Endodermal cell (in vitro differentiated cells): ENCODE measurements at regions not wholly inside any gene's neighbourhood (a gene's known extent, or its start where the extent isn't known, plus 50 kb on each side); places are given as distances from the start of the nearest gene placed in this dataset.

Source experiments
- DNase-seq: peaks from one replicate; pipeline ENCODE4 v3.0.0-alpha.2; 2017
- H3K27ac ChIP-seq: 2 replicates; pipeline ENCODE4 v1.5.1; 2013; ENCODE audit warnings: mild to moderate bottlenecking, low read depth, low read length, moderate library complexity
- H3K27me3 ChIP-seq: 2 replicates; pipeline ENCODE4 v1.6.1; 2013; ENCODE audit warnings: mild to moderate bottlenecking, low read length, moderate library complexity; ENCODE audit not compliant: insufficient read depth, control insufficient read depth, poor library complexity, severe bottlenecking
- H3K36me3 ChIP-seq: 2 replicates; pipeline ENCODE4 v1.7.0; 2013; ENCODE audit warnings: mild to moderate bottlenecking, low read length, moderate library complexity; ENCODE audit not compliant: control insufficient read depth, insufficient read depth
- H3K4me1 ChIP-seq: one replicate; pipeline ENCODE4 v1.7.0; 2013; ENCODE audit warnings: low read length; ENCODE audit not compliant: control insufficient read depth, insufficient read depth
- H3K4me3 ChIP-seq: 2 replicates; pipeline ENCODE4 v1.5.1; 2013; ENCODE audit warnings: mild to moderate bottlenecking, low read length, moderate library complexity
- H3K9ac ChIP-seq: 2 replicates; pipeline ENCODE4 v1.6.1; 2013; ENCODE audit warnings: mild to moderate bottlenecking, low read length, moderate library complexity; ENCODE audit not compliant: poor library complexity, severe bottlenecking; ENCODE audit errors: extremely low read depth
- H3K9me3 ChIP-seq: 2 replicates; pipeline ENCODE4 v1.6.1; 2013; ENCODE audit warnings: mild to moderate bottlenecking, low read length, moderate library complexity; ENCODE audit not compliant: control insufficient read depth
- H3K27ac Mint-ChIP-seq: 2 replicates; pipeline ENCODE4 v1.8.0; 2020; ENCODE audit warnings: mixed read lengths
- H3K27me3 Mint-ChIP-seq: 2 replicates; pipeline ENCODE4 v1.8.0; 2021; ENCODE audit warnings: mild to moderate bottlenecking, mixed read lengths; ENCODE audit not compliant: insufficient read depth
- H3K36me3 Mint-ChIP-seq: 2 replicates; pipeline ENCODE4 v1.8.0; 2020; ENCODE audit warnings: low read depth, mixed read lengths
- H3K4me1 Mint-ChIP-seq: 2 replicates; pipeline ENCODE4 v1.8.0; 2020; ENCODE audit warnings: mixed read lengths
- H3K4me3 Mint-ChIP-seq: 2 replicates; pipeline ENCODE4 v1.8.0; 2020; ENCODE audit warnings: mild to moderate bottlenecking, moderate library complexity, mixed read lengths
- H3K9me3 Mint-ChIP-seq: 2 replicates; pipeline ENCODE4 v1.8.0; 2020; ENCODE audit warnings: mild to moderate bottlenecking, mixed read lengths
- CTCF ChIP-seq: fragments of 200-600 bp; sonication (generic); conservative IDR thresholded peaks from 2 replicates; pipeline ENCODE4 v1.5.0; 2021; ENCODE audit warnings: antibody characterized with exemption, mild to moderate bottlenecking
- WGBS, 2 experiments: methylation state at CpG; one replicate each; pipeline versions ENCODE4 v1.1.5 to v1.1.7; 2013; ENCODE audit warnings: missing lambda C conversion rate in 2 of 2, mixed read lengths in 1 of 2; ENCODE audit not compliant: insufficient coverage in 1 of 2, insufficient read length in 1 of 2; 5-methylcytosine and 5-hydroxymethylcytosine counted together

- no peaks in the 10 kb centered on the region for H3K4me1 ChIP-seq
- Mint-ChIP-seq H3K27ac (no peak overlapping the region), H3K36me3 (no peaks in the 10 kb centered on the region), H3K4me1 (no peaks in the 10 kb centered on the region), H3K27me3 (no peaks in the 10 kb centered on the region), H3K4me3 (no peak overlapping the region), H3K9me3 (peaks cover 6% of the 10 kb centered on the region)
- H3K4me3 ChIP-seq = no peak overlapping the region
- peaks cover 8% of the 10 kb centered on the region for H3K27me3 ChIP-seq
- H3K9me3 ChIP-seq = peaks cover 9% of the 10 kb centered on the region
- no peak overlapping the region for H3K27ac ChIP-seq
- TF ChIP-seq CTCF = no peak
- no peak overlapping the region for H3K9ac ChIP-seq
- no peaks in the 10 kb centered on the region for H3K36me3 ChIP-seq
- DNase-seq = no peak
These were observed 121.1 kb upstream of the PPP2R3A start for GRCh38 chr3:135844386-135844785.

- Histone ChIP-seq H3K4me1 (peaks cover 3% of the 10 kb centered on the region), H3K27me3 (peaks cover 8% of the 10 kb centered on the region), H3K27ac (no peak overlapping the region), H3K4me3 (no peak overlapping the region), H3K9me3 (peaks cover 9% of the 10 kb centered on the region), H3K9ac (no peak overlapping the region), H3K36me3 (no peaks in the 10 kb centered on the region)
- Mint-ChIP-seq H3K27ac (no peak overlapping the region), H3K9me3 (peaks cover 6% of the 10 kb centered on the region), H3K27me3 (no peaks in the 10 kb centered on the region), H3K4me1 (peaks cover 5% of the 10 kb centered on the region), H3K36me3 (no peaks in the 10 kb centered on the region), H3K4me3 (no peak overlapping the region)
- 100% methylated on average over 1 of the region's 1 CpG; no CpG with 5 or more reads in 1 of the 2 experiments for WGBS, 2 experiments
- TF ChIP-seq CTCF = no peak
- DNase-seq = no peak
These were observed 117.5 kb upstream of the PPP2R3A start for GRCh38 chr3:135848051-135848450.

- peaks cover 6% of the 10 kb centered on the region for H3K9me3 Mint-ChIP-seq
- Histone ChIP-seq H3K9me3 (peaks cover 9% of the 10 kb centered on the region), H3K4me3 (no peak overlapping the region), H3K4me1 (peaks cover 3% of the 10 kb centered on the region), H3K36me3 (no peaks in the 10 kb centered on the region), H3K27me3 (peaks cover 8% of the 10 kb centered on the region), H3K9ac (no peak overlapping the region), H3K27ac (no peak overlapping the region)
- H3K27ac Mint-ChIP-seq = no peak overlapping the region
- H3K27me3 Mint-ChIP-seq = no peaks in the 10 kb centered on the region
- DNase-seq = no peak
- peaks cover 5% of the 10 kb centered on the region for H3K4me1 Mint-ChIP-seq
- no peak overlapping the region for H3K4me3 Mint-ChIP-seq
- no peak for TF ChIP-seq CTCF
- no peaks in the 10 kb centered on the region for H3K36me3 Mint-ChIP-seq
These were observed 115.7 kb upstream of the PPP2R3A start for GRCh38 chr3:135849827-135850226.
